Smooth muscle cell (in vitro differentiated cells): ENCODE measurements at regions not wholly inside any gene's neighbourhood (a gene's known extent, or its start where the extent isn't known, plus 50 kb on each side); places are given as distances from the start of the nearest gene placed in this dataset.
"Not testable (repeated sequence)": the region's sequence is repeated elsewhere in the genome, so short reads cannot be mapped to it uniquely, and the experiment has no call there.

Source experiments
- DNase-seq: peaks from one replicate; lab custom pipeline; 2025; ENCODE audit not compliant: unreplicated experiment; lab: John Stamatoyannopoulos, UW
- H2AFZ ChIP-seq: fragments of 200-600 bp; sonication (generic); 2 replicates; pipeline ENCODE4 v1.6.0; 2016; ENCODE audit warnings: antibody characterized with exemption, low read depth, mild to moderate bottlenecking
- H3F3A ChIP-seq: fragments of 200-600 bp; sonication (generic); 2 replicates; pipeline ENCODE4 v1.6.0; 2017; ENCODE audit warnings: antibody characterized with exemption, low read depth
- H3K27ac ChIP-seq: fragments of 200-600 bp; sonication (generic); 2 replicates; pipeline ENCODE4 v1.5.1; 2016; ENCODE audit warnings: low read depth, mild to moderate bottlenecking
- H3K27me3 ChIP-seq: fragments of 200-600 bp; sonication (generic); 2 replicates; pipeline ENCODE4 v1.6.1; 2016; ENCODE audit warnings: low read depth, mild to moderate bottlenecking
- H3K36me3 ChIP-seq: fragments of 200-600 bp; sonication (generic); 2 replicates; pipeline ENCODE4 v1.5.1; 2016; ENCODE audit warnings: low read depth
- H3K4me1 ChIP-seq: fragments of 200-600 bp; sonication (generic); 2 replicates; pipeline ENCODE4 v1.5.1; 2016; ENCODE audit warnings: low read depth
- H3K4me2 ChIP-seq: fragments of 200-600 bp; sonication (generic); 2 replicates; pipeline ENCODE4 v1.6.0; 2016; ENCODE audit warnings: mild to moderate bottlenecking
- H3K4me3 ChIP-seq: fragments of 200-600 bp; sonication (generic); 2 replicates; pipeline ENCODE4 v1.5.1; 2016; ENCODE audit warnings: mild to moderate bottlenecking
- H3K79me2 ChIP-seq: fragments of 200-600 bp; sonication (generic); 2 replicates; pipeline ENCODE4 v1.6.0; 2016; ENCODE audit warnings: low read depth, mild to moderate bottlenecking
- H3K9ac ChIP-seq: fragments of 200-600 bp; sonication (generic); 2 replicates; pipeline ENCODE4 v1.6.0; 2016; ENCODE audit warnings: low read depth
- H3K9me3 ChIP-seq: fragments of 200-600 bp; sonication (generic); replicated peaks from 2 replicates; pipeline ENCODE4 v1.5.1; 2016; ENCODE audit warnings: low read depth
- H4K20me1 ChIP-seq: fragments of 200-600 bp; sonication (generic); 2 replicates; pipeline ENCODE4 v1.6.0; 2016; ENCODE audit warnings: low read depth
- CTCF ChIP-seq: fragments of 200-600 bp; sonication (generic); IDR thresholded peaks from 2 replicates; pipeline ENCODE4 v1.5.1; 2017; ENCODE audit warnings: borderline replicate concordance, mild to moderate bottlenecking, antibody characterized with exemption; ENCODE audit not compliant: insufficient read depth, poor library complexity, severe bottlenecking
- WGBS: methylation state at CpG from one replicate; pipeline ENCODE4 v1.1.7; 2016; ENCODE audit warnings: low lambda C conversion rate; 5-methylcytosine and 5-hydroxymethylcytosine counted together

DNA sequence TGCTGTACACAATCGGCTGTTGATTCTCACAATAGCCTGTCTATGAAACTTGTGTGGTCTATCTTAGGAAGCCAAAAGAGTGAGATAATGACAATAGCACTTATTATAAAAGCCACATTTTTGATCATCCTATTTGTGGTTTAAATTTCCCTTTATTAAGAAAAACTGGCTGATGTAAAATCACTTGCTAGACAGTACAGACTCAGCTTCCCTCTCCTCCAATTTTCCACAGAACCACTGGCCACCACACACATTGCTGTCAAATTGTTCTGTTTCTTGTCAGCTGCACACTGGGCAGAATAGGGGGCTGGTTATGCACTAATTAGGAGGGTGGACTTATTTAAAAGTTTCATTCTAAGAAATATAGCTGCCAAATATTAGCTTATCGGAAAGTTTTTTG, 425.9 kb downstream of the EPHA3 start:
- no peak overlapping the region for H3K9ac ChIP-seq
- H3K9me3 ChIP-seq, result no peaks in the 10 kb centered on the region
- no peaks in the 10 kb centered on the region for H4K20me1 ChIP-seq
- WGBS, result 76% methylated on average over 2 of the region's 2 CpGs
- no peak for TF ChIP-seq CTCF
- no peak for DNase-seq
- H2AFZ ChIP-seq, result no peak overlapping the region
- H3K27ac ChIP-seq, result no peak overlapping the region
- H3K79me2 ChIP-seq, result no peaks in the 10 kb centered on the region
- H3K36me3 ChIP-seq, result no peaks in the 10 kb centered on the region
- H3K4me1 ChIP-seq, result peaks cover 5% of the 10 kb centered on the region
- H3K4me2 ChIP-seq, result no peak overlapping the region
- no peaks in the 10 kb centered on the region for H3K27me3 ChIP-seq
- H3K4me3 ChIP-seq, result no peak overlapping the region
- peaks cover 4% of the 10 kb centered on the region for H3F3A ChIP-seq

GRCh38 chr3:89554587-89554986, 447.2 kb downstream of the EPHA3 start:
- WGBS, result 95% methylated on average over 6 of the region's 6 CpGs
- H4K20me1 ChIP-seq, result not testable (repeated sequence)

GRCh38 chr3:89558711-89559110, 451.3 kb downstream of the EPHA3 start:
- Histone ChIP-seq H3K79me2 (no peaks in the 10 kb centered on the region), H3K36me3 (no peaks in the 10 kb centered on the region), H3K4me2 (no peak overlapping the region), H3K9ac (no peak overlapping the region), H3F3A (no peaks in the 10 kb centered on the region), H3K27ac (no peak overlapping the region), H3K4me3 (no peak overlapping the region), H3K27me3 (no peaks in the 10 kb centered on the region), H3K4me1 (no peaks in the 10 kb centered on the region), H3K9me3 (no peaks in the 10 kb centered on the region), H4K20me1 (no peaks in the 10 kb centered on the region), H2AFZ (no peak overlapping the region)
- WGBS, result 87% methylated on average over 1 of the region's 1 CpG
- no peak for TF ChIP-seq CTCF
- DNase-seq, result no peak

More at GRCh38 chr3:89554587-89554986, 447.2 kb downstream of the EPHA3 start:
- H3K27me3 ChIP-seq, H3K27ac ChIP-seq, H3K79me2 ChIP-seq, H3K4me3 ChIP-seq, DNase-seq, H3K36me3 ChIP-seq, H3F3A ChIP-seq, H3K9me3 ChIP-seq, H3K9ac ChIP-seq, H2AFZ ChIP-seq, H3K4me1 ChIP-seq, H3K4me2 ChIP-seq: not testable (repeated sequence)

- Histone ChIP-seq H2AFZ (no peak overlapping the region), H3K79me2 (no peaks in the 10 kb centered on the region), H3K4me2 (no peak overlapping the region), H3K4me3 (no peak overlapping the region), H3F3A (no peaks in the 10 kb centered on the region), H3K27ac (no peak overlapping the region), H4K20me1 (no peaks in the 10 kb centered on the region), H3K9me3 (no peaks in the 10 kb centered on the region), H3K4me1 (no peaks in the 10 kb centered on the region), H3K36me3 (no peaks in the 10 kb centered on the region), H3K27me3 (no peaks in the 10 kb centered on the region), H3K9ac (no peak overlapping the region)
- no peak for DNase-seq
- no peak for TF ChIP-seq CTCF
- 16% methylated on average over 1 of the region's 1 CpG for WGBS
These were observed 453.1 kb downstream of the EPHA3 start for GRCh38 chr3:89560568-89560967.
